CD8-positive, alpha-beta memory T cell (primary cell): ENCODE measurements at regions not wholly inside any gene's neighbourhood (a gene's known extent, or its start where the extent isn't known, plus 50 kb on each side); places are given as distances from the start of the nearest gene placed in this dataset.

Source experiments
- CTCF ChIA-PET: fragments of 350-600 bp; sonication (Branson Sonifier 250); formaldehyde crosslinking; loops from one replicate; lab custom pipeline; 2021; ENCODE audit warnings: antibody characterized with exemption; lab: Charles Lee
- POLR2A ChIA-PET: fragments of 350-600 bp; sonication (Branson Sonifier 250); formaldehyde crosslinking; loops from one replicate; lab custom pipeline; 2021; ENCODE audit warnings: antibody characterized with exemption; lab: Charles Lee
- DNase-seq, 5 donors: peaks; one replicate each; pipeline versions ENCODE4 v3.0.0 to v3.0.0-alpha.2; 2020 to 2022; ENCODE audit warnings: mixed read lengths in 1 of 5
- H3K27ac ChIP-seq: one replicate; pipeline ENCODE4 v1.7.0; 2013; ENCODE audit warnings: low read depth, mild to moderate bottlenecking, low read length, moderate library complexity
- H3K27me3 ChIP-seq: 2 replicates; pipeline ENCODE4 v1.7.0; 2013; ENCODE audit warnings: low read length, mild to moderate bottlenecking; ENCODE audit not compliant: insufficient read depth, poor library complexity, severe bottlenecking
- H3K36me3 ChIP-seq: 2 replicates; pipeline ENCODE4 v1.7.0; 2013; ENCODE audit warnings: mild to moderate bottlenecking, low read length, moderate library complexity; ENCODE audit not compliant: insufficient read depth
- H3K4me1 ChIP-seq: 2 replicates; pipeline ENCODE4 v1.7.0; 2013; ENCODE audit warnings: mild to moderate bottlenecking, low read length, moderate library complexity; ENCODE audit not compliant: insufficient read depth
- H3K4me3 ChIP-seq: 2 replicates; pipeline ENCODE4 v1.7.0; 2013; ENCODE audit warnings: mild to moderate bottlenecking, low read length
- H3K9me3 ChIP-seq: 2 replicates; pipeline ENCODE4 v1.7.0; 2013; ENCODE audit warnings: mild to moderate bottlenecking, low read length
- H3K27ac Mint-ChIP-seq, 8 donors: one replicate each; pipeline ENCODE4 v1.8.0; 2020 to 2021; ENCODE audit warnings: mixed read lengths in 8 of 8, mild to moderate bottlenecking in 6 of 8, inconsistent platforms in 3 of 8, moderate library complexity in 3 of 8
- H3K27me3 Mint-ChIP-seq, 2 donors: one replicate each; pipeline ENCODE4 v1.8.0; 2020 to 2021; ENCODE audit warnings: mixed read lengths in 2 of 2, mild to moderate bottlenecking in 1 of 2, moderate library complexity in 1 of 2
- H3K36me3 Mint-ChIP-seq, 3 donors: one replicate each; pipeline ENCODE4 v1.8.0; 2020 to 2021; ENCODE audit warnings: mixed read lengths in 3 of 3, inconsistent platforms in 1 of 3, mild to moderate bottlenecking in 1 of 3
- H3K4me1 Mint-ChIP-seq, 3 donors: one replicate each; pipeline ENCODE4 v1.8.0; 2020 to 2021; ENCODE audit warnings: mixed read lengths in 3 of 3, inconsistent platforms in 1 of 3, mild to moderate bottlenecking in 1 of 3
- H3K4me3 Mint-ChIP-seq, 7 donors: one replicate each; pipeline ENCODE4 v1.8.0; 2020 to 2021; ENCODE audit warnings: mixed read lengths in 7 of 7, mild to moderate bottlenecking in 6 of 7, moderate library complexity in 4 of 7, inconsistent platforms in 2 of 7
- H3K9me3 Mint-ChIP-seq, 5 donors: one replicate each; pipeline ENCODE4 v1.8.0; 2020 to 2022; ENCODE audit warnings: mixed read lengths in 5 of 5, mild to moderate bottlenecking in 3 of 5, moderate library complexity in 2 of 5, inconsistent platforms in 1 of 5

DNA sequence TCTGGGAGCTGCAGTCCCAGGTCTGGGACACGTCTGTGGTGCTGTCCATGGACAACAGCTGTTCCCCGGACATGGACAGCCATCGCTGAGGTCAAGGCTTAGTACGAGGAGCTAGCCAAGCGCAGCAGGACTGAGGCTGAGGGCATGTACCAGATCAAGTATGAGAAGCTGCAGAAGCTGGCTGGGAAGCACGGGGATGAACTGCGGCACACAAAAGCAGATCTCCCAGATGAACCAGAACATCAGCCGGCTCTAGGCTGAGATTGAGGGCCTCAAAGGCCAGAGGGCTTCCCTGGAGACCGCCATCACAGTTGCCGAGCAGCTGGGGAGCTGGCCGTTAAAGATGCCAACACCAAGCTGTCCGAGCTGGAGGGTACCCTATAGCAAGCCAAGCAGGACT is 375.3 kb downstream of the SEC23A start:
- no peaks in the 10 kb centered on the region for H3K27me3 ChIP-seq
- H3K36me3 ChIP-seq = no peaks in the 10 kb centered on the region
- H3K27ac ChIP-seq = no peak overlapping the region
- H3K9me3 ChIP-seq = no peaks in the 10 kb centered on the region
- ChIA-PET CTCF (no interaction called here), POLR2A (no interaction called here)
- no peak overlapping the region for H3K4me3 ChIP-seq
- no peaks in the 10 kb centered on the region for H3K4me1 Mint-ChIP-seq
- H3K4me1 ChIP-seq = no peaks in the 10 kb centered on the region
- peaks cover 0 to 3% of the 10 kb centered on the region in 2 donors for H3K27me3 Mint-ChIP-seq
- H3K4me3 Mint-ChIP-seq = no peak overlapping the region
- peaks cover 0 to 2% (median 0%) of the 10 kb centered on the region in 5 donors for H3K9me3 Mint-ChIP-seq
- no peak for DNase-seq
- H3K27ac Mint-ChIP-seq = no peak overlapping the region
- H3K36me3 Mint-ChIP-seq = no peaks in the 10 kb centered on the region

- Mint-ChIP-seq H3K4me1 (no peaks in the 10 kb centered on the region), H3K27me3 (peaks cover 0 to 3% of the 10 kb centered on the region in 2 donors), H3K36me3 (no peaks in the 10 kb centered on the region), H3K4me3 (no peak overlapping the region), H3K27ac (no peak overlapping the region), H3K9me3 (peaks cover 0 to 2% (median 0%) of the 10 kb centered on the region in 5 donors)
- no peaks in the 10 kb centered on the region for H3K4me1 ChIP-seq
- no peaks in the 10 kb centered on the region for H3K9me3 ChIP-seq
- H3K4me3 ChIP-seq = no peak overlapping the region
- CTCF ChIA-PET = no interaction called here
- no peak overlapping the region for H3K27ac ChIP-seq
- no peaks in the 10 kb centered on the region for H3K36me3 ChIP-seq
- DNase-seq = no peak
- POLR2A ChIA-PET = no interaction called here
- no peaks in the 10 kb centered on the region for H3K27me3 ChIP-seq
Observed at GRCh38 chr14:38724621-38725020, 378.4 kb downstream of the SEC23A start.

DNA sequence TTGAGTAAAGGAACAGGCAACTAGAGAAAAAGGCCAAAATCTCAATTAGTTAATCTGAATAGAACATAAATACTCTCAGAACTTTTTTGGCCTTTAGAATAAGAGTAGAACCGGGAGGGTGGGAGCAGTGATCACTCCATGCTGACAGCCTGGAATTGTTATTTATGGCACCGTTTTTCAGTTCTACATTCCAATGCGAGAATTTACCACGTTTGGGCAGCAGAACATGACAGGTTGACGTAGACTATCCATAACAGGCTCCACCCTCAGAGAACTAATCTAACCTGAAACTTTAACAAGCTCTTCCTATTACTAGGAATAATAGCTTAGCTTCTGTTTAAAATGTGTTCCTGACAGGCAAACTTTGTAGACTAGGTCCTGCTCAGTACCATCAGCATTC is 379.1 kb downstream of the SEC23A start:
- POLR2A ChIA-PET = no interaction called here
- CTCF ChIA-PET = no interaction called here
- peaks cover 0 to 2% (median 0%) of the 10 kb centered on the region in 5 donors for H3K9me3 Mint-ChIP-seq
- Histone ChIP-seq H3K4me3 (no peak overlapping the region), H3K27me3 (no peaks in the 10 kb centered on the region), H3K36me3 (no peaks in the 10 kb centered on the region), H3K9me3 (no peaks in the 10 kb centered on the region), H3K27ac (no peak overlapping the region), H3K4me1 (no peaks in the 10 kb centered on the region)
- H3K4me3 Mint-ChIP-seq = no peak overlapping the region
- no peaks in the 10 kb centered on the region for H3K36me3 Mint-ChIP-seq
- H3K27ac Mint-ChIP-seq = no peak overlapping the region
- no peak for DNase-seq
- H3K4me1 Mint-ChIP-seq = no peaks in the 10 kb centered on the region
- H3K27me3 Mint-ChIP-seq = peaks cover 0 to 3% of the 10 kb centered on the region in 2 donors

- no peaks in the 10 kb centered on the region for H3K4me1 Mint-ChIP-seq
- H3K27ac ChIP-seq = no peak overlapping the region
- peaks cover 0 to 2% (median 0%) of the 10 kb centered on the region in 5 donors for H3K9me3 Mint-ChIP-seq
- H3K4me3 Mint-ChIP-seq = no peak overlapping the region
- ChIA-PET CTCF (no interaction called here), POLR2A (no interaction called here)
- peaks cover 0 to 3% of the 10 kb centered on the region in 2 donors for H3K27me3 Mint-ChIP-seq
- H3K9me3 ChIP-seq = no peaks in the 10 kb centered on the region
- no peaks in the 10 kb centered on the region for H3K36me3 Mint-ChIP-seq
- H3K4me3 ChIP-seq = no peak overlapping the region
- H3K27ac Mint-ChIP-seq = no peak overlapping the region
- no peaks in the 10 kb centered on the region for H3K4me1 ChIP-seq
- H3K27me3 ChIP-seq = no peaks in the 10 kb centered on the region
- H3K36me3 ChIP-seq = no peaks in the 10 kb centered on the region
- DNase-seq = no peak
Observed at GRCh38 chr14:38723277-38723676, 379.8 kb downstream of the SEC23A start.

DNA sequence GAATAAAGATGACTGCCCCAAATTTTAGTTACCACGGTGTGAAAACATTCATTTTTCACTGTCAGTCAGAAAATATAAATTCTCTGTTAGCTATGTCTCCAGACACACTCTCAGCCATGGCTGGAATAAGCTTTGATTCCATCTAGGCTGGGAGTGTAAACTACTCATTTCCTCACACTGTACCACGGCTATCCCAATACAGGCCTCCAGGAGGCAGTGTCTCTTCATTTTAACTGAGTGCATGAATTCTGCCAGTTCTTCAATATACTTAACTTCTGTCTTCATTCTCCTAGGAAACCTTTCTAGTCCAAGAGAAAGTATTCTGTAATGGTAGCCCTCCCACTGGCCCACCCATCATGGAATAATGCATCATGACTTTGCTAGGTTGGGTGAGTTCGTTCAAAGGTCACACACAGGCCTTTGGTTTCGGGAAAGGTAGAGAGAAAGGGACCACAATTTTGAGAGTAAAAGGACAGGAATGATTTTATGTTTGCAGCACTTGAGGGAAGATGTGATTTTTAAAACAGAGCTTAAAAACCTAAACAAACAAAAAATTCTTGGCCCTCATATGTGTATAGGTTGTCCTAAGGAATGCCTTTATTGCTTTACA is 381.1 kb downstream of the SEC23A start:
- Histone ChIP-seq H3K27ac (no peak overlapping the region), H3K9me3 (no peaks in the 10 kb centered on the region), H3K4me1 (no peaks in the 10 kb centered on the region), H3K4me3 (no peak overlapping the region), H3K36me3 (no peaks in the 10 kb centered on the region), H3K27me3 (no peaks in the 10 kb centered on the region)
- Mint-ChIP-seq H3K27me3 (no peaks in the 10 kb centered on the region), H3K27ac (no peak overlapping the region), H3K36me3 (no peaks in the 10 kb centered on the region), H3K4me1 (no peaks in the 10 kb centered on the region), H3K9me3 (peaks cover 0 to 2% (median 0%) of the 10 kb centered on the region in 5 donors), H3K4me3 (no peak overlapping the region)
- ChIA-PET CTCF (no interaction called here), POLR2A (no interaction called here)
- DNase-seq = no peak

- Mint-ChIP-seq H3K36me3 (no peaks in the 10 kb centered on the region), H3K4me1 (no peaks in the 10 kb centered on the region), H3K27me3 (no peaks in the 10 kb centered on the region), H3K27ac (peak overlapping the region in 1 of 8 donors; percentile 11), H3K4me3 (no peak overlapping the region), H3K9me3 (peaks cover 0 to 2% (median 1%) of the 10 kb centered on the region in 5 donors)
- Histone ChIP-seq H3K4me1 (no peaks in the 10 kb centered on the region), H3K36me3 (no peaks in the 10 kb centered on the region), H3K27ac (no peak overlapping the region), H3K9me3 (no peaks in the 10 kb centered on the region), H3K4me3 (no peak overlapping the region), H3K27me3 (no peaks in the 10 kb centered on the region)
- DNase-seq = no peak
- POLR2A ChIA-PET = no interaction called here
- CTCF ChIA-PET = no interaction called here
Observed at GRCh38 chr14:38718519-38718918, 384.5 kb downstream of the SEC23A start.

DNA sequence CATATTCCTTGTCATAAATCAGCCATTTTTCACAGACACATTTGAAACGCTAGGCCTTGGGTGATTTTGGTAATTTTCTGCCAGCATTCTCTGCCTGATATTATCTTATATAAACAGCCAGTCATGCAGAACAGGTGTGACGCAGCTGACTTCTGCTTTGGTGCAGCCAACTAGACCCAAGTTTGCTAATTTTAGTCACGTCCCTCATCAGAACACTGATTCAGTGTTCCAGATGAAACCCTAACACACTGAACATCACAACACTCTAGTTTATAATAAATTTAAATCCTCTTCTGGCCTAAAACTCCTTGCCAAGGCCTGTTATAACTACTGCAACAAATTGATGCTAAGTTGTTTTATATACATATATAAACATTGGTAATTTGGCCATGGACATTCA is 386.1 kb downstream of the SEC23A start:
- Mint-ChIP-seq H3K27me3 (peaks cover 0 to 2% of the 10 kb centered on the region in 2 donors), H3K9me3 (peaks cover 0 to 3% (median 2%) of the 10 kb centered on the region in 5 donors), H3K4me3 (no peak overlapping the region), H3K36me3 (no peaks in the 10 kb centered on the region), H3K27ac (no peak overlapping the region), H3K4me1 (no peaks in the 10 kb centered on the region)
- ChIA-PET POLR2A (no interaction called here), CTCF (no interaction called here)
- Histone ChIP-seq H3K9me3 (no peaks in the 10 kb centered on the region), H3K4me3 (no peak overlapping the region), H3K36me3 (no peaks in the 10 kb centered on the region), H3K27ac (no peak overlapping the region), H3K4me1 (no peaks in the 10 kb centered on the region), H3K27me3 (no peaks in the 10 kb centered on the region)
- no peak for DNase-seq

- Mint-ChIP-seq H3K27ac (no peak overlapping the region), H3K4me3 (no peak overlapping the region), H3K4me1 (no peaks in the 10 kb centered on the region), H3K9me3 (peaks cover 0 to 3% (median 0%) of the 10 kb centered on the region in 5 donors), H3K27me3 (peaks cover 0 to 2% of the 10 kb centered on the region in 2 donors), H3K36me3 (no peaks in the 10 kb centered on the region)
- H3K36me3 ChIP-seq = no peaks in the 10 kb centered on the region
- H3K4me1 ChIP-seq = no peaks in the 10 kb centered on the region
- CTCF ChIA-PET = no interaction called here
- DNase-seq = no peak
- no peak overlapping the region for H3K27ac ChIP-seq
- H3K27me3 ChIP-seq = no peaks in the 10 kb centered on the region
- POLR2A ChIA-PET = no interaction called here
- no peaks in the 10 kb centered on the region for H3K9me3 ChIP-seq
- H3K4me3 ChIP-seq = no peak overlapping the region
Observed at GRCh38 chr14:38710881-38711280, 392.2 kb downstream of the SEC23A start.
